ENCODE measurements at regions not wholly inside any gene's neighbourhood (a gene's known extent, or its start where the extent isn't known, plus 50 kb on each side); places are given as distances from the start of the nearest gene placed in this dataset.

GRCh38 chr16:6362321-6362720 lies 970.3 kb upstream of the RBFOX1 start (continued):
- TF ChIP-seq CTCF (conservative IDR thresholded peaks at IDR 0.05; ENCODE audit: low read depth in 2 of 2) (no peak), CREB1 (CRISPR knock-in tag; IDR thresholded peaks at IDR 0.05; ENCODE audit: low read depth) (no peak), POLR2AphosphoS5 (IDR thresholded peaks at IDR 0.05; ENCODE audit: low read depth) (no peak)

DNA sequence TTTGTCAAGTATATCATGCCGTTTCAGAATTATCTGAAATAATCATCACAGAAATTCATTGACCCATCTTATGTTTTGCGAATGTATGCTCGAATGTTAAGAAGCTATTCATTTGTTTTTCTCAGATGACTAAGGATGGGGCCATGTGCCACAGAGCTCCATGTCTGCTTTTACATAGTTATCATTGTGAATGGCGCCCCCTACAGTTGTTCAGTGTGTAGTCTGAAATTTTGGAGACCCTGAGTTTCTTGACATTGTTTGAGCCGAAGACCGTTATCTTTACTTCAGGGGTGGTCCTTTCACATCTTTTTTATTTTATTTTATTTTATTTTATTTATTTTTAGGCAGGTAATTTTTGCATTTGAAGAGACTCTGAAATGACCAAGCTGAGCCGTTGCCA lies 972.0 kb upstream of the RBFOX1 start:
- Histone ChIP-seq H3K9me2 (ENCODE audit: insufficient read depth) (no peaks in the 10 kb centered on the region), H3K36me3 (ENCODE audit: insufficient read depth) (no peaks in the 10 kb centered on the region), H3K4me1 (ENCODE audit: insufficient read depth) (0 out of 2 replicates have a peak, but pooled peaks cover 3% of the 10 kb centered on the region), H3K27ac (ENCODE audit: low read depth) (no peak overlapping the region), H3K27me3 (ENCODE audit: insufficient read depth) (no peaks in the 10 kb centered on the region), H2AFZ (no peak overlapping the region), H3F3A (replicated peaks; ENCODE audit: low read depth) (no peaks in the 10 kb centered on the region), H4K20me1 (replicated peaks; ENCODE audit: insufficient read depth) (no peaks in the 10 kb centered on the region), H3K4me2 (no peak overlapping the region), H3K79me2 (replicated peaks; ENCODE audit: insufficient read depth) (no peaks in the 10 kb centered on the region), H3K4me3 (no peak overlapping the region)
- ATAC-seq: no peak
- TF ChIP-seq ZNF331 (CRISPR knock-in tag; IDR thresholded peaks at IDR 0.05; ENCODE audit: low read depth): no peak
- TF ChIP-seq STAT1 (IDR thresholded peaks at IDR 0.05; ENCODE audit: unreplicated experiment): no peak
- TF ChIP-seq EZH2 (IDR thresholded peaks at IDR 0.05; ENCODE audit: low read depth, unreplicated experiment): no peak
- no peak for TF ChIP-seq JUNB (IDR thresholded peaks at IDR 0.05; ENCODE audit: unreplicated experiment)
- peak; percentile 43 to 58 for TF ChIP-seq CTCF (conservative IDR thresholded peaks at IDR 0.05; ENCODE audit: low read depth in 2 of 2)
- no peak for TF ChIP-seq ZNF462 (CRISPR knock-in tag; IDR thresholded peaks at IDR 0.05)
- TF ChIP-seq ETS1 (IDR thresholded peaks at IDR 0.05): no peak
- no peak for TF ChIP-seq EZH2phosphoT487 (IDR thresholded peaks at IDR 0.05; ENCODE audit: unreplicated experiment)
- Mint-ChIP-seq H3K36me3 (ENCODE audit: low read depth) (no peaks in the 10 kb centered on the region), H3K27ac (no peak overlapping the region), H3K9me3 (no peaks in the 10 kb centered on the region), H3K4me1 (peaks cover 30% of the 10 kb centered on the region), H3K27me3 (ENCODE audit: insufficient read depth, low read depth, poor library complexity) (no peaks in the 10 kb centered on the region), H3K4me3 (no peak overlapping the region)
- DNase-seq (ENCODE audit: low spot score): no peak
